ENCODE measurements at regions not wholly inside any gene's neighbourhood (a gene's known extent, or its start where the extent isn't known, plus 50 kb on each side); places are given as distances from the start of the nearest gene placed in this dataset.

GRCh38 chr3:113062705-113063104 lies 71.9 kb downstream of the GTPBP8 start:
- no peak overlapping the region for H3K4me3 ChIP-seq (ENCODE audit: low read depth, low read length)
- DNase-seq (ENCODE audit: low read depth) = no peak
- no peak for TF ChIP-seq CTCF (IDR thresholded peaks at IDR 0.05; ENCODE audit: low read depth, low read length, missing control alignments)

GRCh38 chr3:113063126-113063894 lies 72.5 kb downstream of the GTPBP8 start:
- no peak for TF ChIP-seq CTCF (IDR thresholded peaks at IDR 0.05; ENCODE audit: low read depth, low read length, missing control alignments)
- no peak for DNase-seq (ENCODE audit: low read depth)

GRCh38 chr3:113064183-113064582 lies 73.4 kb downstream of the GTPBP8 start:
- H3K4me3 ChIP-seq (ENCODE audit: low read depth, low read length) = no peak overlapping the region
- TF ChIP-seq CTCF (IDR thresholded peaks at IDR 0.05; ENCODE audit: low read depth, low read length, missing control alignments) = no peak
- no peak for DNase-seq (ENCODE audit: low read depth)

More at GRCh38 chr3:113063126-113063894, 72.5 kb downstream of the GTPBP8 start:
- H3K4me3 ChIP-seq (ENCODE audit: low read depth, low read length) = no peak overlapping the region

- no peak for DNase-seq (ENCODE audit: low read depth)
- TF ChIP-seq CTCF (IDR thresholded peaks at IDR 0.05; ENCODE audit: low read depth, low read length, missing control alignments) = no peak
- no peak overlapping the region for H3K4me3 ChIP-seq (ENCODE audit: low read depth, low read length)
Observed at GRCh38 chr3:113065336-113065735, 74.6 kb downstream of the GTPBP8 start.

- no peak overlapping the region for H3K4me3 ChIP-seq (ENCODE audit: low read depth, low read length)
- no peak for TF ChIP-seq CTCF (IDR thresholded peaks at IDR 0.05; ENCODE audit: low read depth, low read length, missing control alignments)
- no peak for DNase-seq (ENCODE audit: low read depth)
Observed at GRCh38 chr3:113070072-113070640, 79.4 kb downstream of the GTPBP8 start.

GRCh38 chr3:113070681-113071113 lies 79.9 kb downstream of the GTPBP8 start:
- TF ChIP-seq CTCF (IDR thresholded peaks at IDR 0.05; ENCODE audit: low read depth, low read length, missing control alignments) = no peak
- no peak for DNase-seq (ENCODE audit: low read depth)
- H3K4me3 ChIP-seq (ENCODE audit: low read depth, low read length) = no peak overlapping the region

Measured in GM12864 (cell line).